GM18907 (cell line): ENCODE measurements at regions not wholly inside any gene's neighbourhood (a gene's known extent, or its start where the extent isn't known, plus 50 kb on each side); places are given as distances from the start of the nearest gene placed in this dataset.

Experiments used
- ATAC-seq: cut with Tn5 transposase; IDR thresholded peaks from one replicate; pipeline ENCODE4 v1.9.1; 2021; ENCODE audit warnings: mild to moderate bottlenecking, moderate library complexity; ENCODE audit not compliant: unreplicated experiment

GRCh38 chr2:57753636-57754035 is 293.0 kb upstream of the VRK2 start:
- no peak for ATAC-seq

GRCh38 chr2:57758686-57759085 is 287.9 kb upstream of the VRK2 start:
- peak; percentile 10 for ATAC-seq

- peak; percentile 17 for ATAC-seq
These were observed 287.5 kb upstream of the VRK2 start for GRCh38 chr2:57759131-57759530.

- ATAC-seq = peak; percentile 91
These were observed 286.7 kb upstream of the VRK2 start for GRCh38 chr2:57759822-57760300.

GRCh38 chr2:57760381-57760801 is 286.2 kb upstream of the VRK2 start:
- ATAC-seq = peak; percentile 82

- ATAC-seq = no peak
These were observed 269.7 kb upstream of the VRK2 start for GRCh38 chr2:57776916-57777315.

- ATAC-seq = no peak
These were observed 264.0 kb upstream of the VRK2 start for GRCh38 chr2:57782587-57782986.

GRCh38 chr2:57793310-57793709 is 253.3 kb upstream of the VRK2 start:
- ATAC-seq = no peak

- no peak for ATAC-seq
These were observed 250.1 kb upstream of the VRK2 start for GRCh38 chr2:57796527-57796926.

GRCh38 chr2:57798346-57798745 is 248.3 kb upstream of the VRK2 start:
- ATAC-seq = no peak

GRCh38 chr2:57802243-57802642 is 244.4 kb upstream of the VRK2 start:
- no peak for ATAC-seq

- no peak for ATAC-seq
These were observed 241.6 kb upstream of the VRK2 start for GRCh38 chr2:57804971-57805370.

- peak; percentile 56 for ATAC-seq
These were observed 240.1 kb upstream of the VRK2 start for GRCh38 chr2:57806449-57806968.

GRCh38 chr2:57809230-57809629 is 237.4 kb upstream of the VRK2 start:
- peak; percentile 96 for ATAC-seq

- ATAC-seq = no peak
These were observed 225.5 kb upstream of the VRK2 start for GRCh38 chr2:57821088-57821487.

- ATAC-seq = no peak
These were observed 218.4 kb upstream of the VRK2 start for GRCh38 chr2:57828221-57828620.

GRCh38 chr2:57834666-57835065 is 211.9 kb upstream of the VRK2 start:
- ATAC-seq = no peak

- no peak for ATAC-seq
These were observed 204.1 kb upstream of the VRK2 start for GRCh38 chr2:57842531-57842930.

GRCh38 chr2:57843158-57843557 is 203.4 kb upstream of the VRK2 start:
- no peak for ATAC-seq

- no peak for ATAC-seq
These were observed 197.9 kb upstream of the VRK2 start for GRCh38 chr2:57848723-57849122.

- ATAC-seq = no peak
These were observed 196.8 kb upstream of the VRK2 start for GRCh38 chr2:57849843-57850242.

- no peak for ATAC-seq
These were observed 196.0 kb upstream of the VRK2 start for GRCh38 chr2:57850415-57851130.

GRCh38 chr2:57855212-57855611 is 191.4 kb upstream of the VRK2 start:
- no peak for ATAC-seq
